ENCODE measurements at regions not wholly inside any gene's neighbourhood (a gene's known extent, or its start where the extent isn't known, plus 50 kb on each side); places are given as distances from the start of the nearest gene placed in this dataset.

- Histone ChIP-seq H3K27ac (ENCODE audit: low read length) (no peak overlapping the region), H3K4me3 (ENCODE audit: low read length) (no peak overlapping the region), H3K79me2 (ENCODE audit: low read length) (no peaks in the 10 kb centered on the region), H3K4me2 (ENCODE audit: low read depth, low read length) (no peak overlapping the region), H3K9me2 (replicated peaks; ENCODE audit: insufficient read depth, low read length) (no peaks in the 10 kb centered on the region), H3K4me1 (ENCODE audit: low read length) (no peaks in the 10 kb centered on the region), H3K9ac (ENCODE audit: low read length) (no peak overlapping the region), H4K20me1 (ENCODE audit: insufficient read depth, low read length) (no peaks in the 10 kb centered on the region), H2AFZ (ENCODE audit: low read length) (no peak overlapping the region), H3K36me3 (replicated peaks; ENCODE audit: insufficient read depth, low read length) (no peaks in the 10 kb centered on the region), H3K9me3 (replicated peaks; ENCODE audit: insufficient read depth, low read length) (no peaks in the 10 kb centered on the region), H3K27me3 (replicated peaks; ENCODE audit: insufficient read depth, low read length) (no peaks in the 10 kb centered on the region), H3F3A (ENCODE audit: insufficient read depth, low read length) (no peaks in the 10 kb centered on the region)
- no peak for DNase-seq
- TF ChIP-seq, protein P1, sequence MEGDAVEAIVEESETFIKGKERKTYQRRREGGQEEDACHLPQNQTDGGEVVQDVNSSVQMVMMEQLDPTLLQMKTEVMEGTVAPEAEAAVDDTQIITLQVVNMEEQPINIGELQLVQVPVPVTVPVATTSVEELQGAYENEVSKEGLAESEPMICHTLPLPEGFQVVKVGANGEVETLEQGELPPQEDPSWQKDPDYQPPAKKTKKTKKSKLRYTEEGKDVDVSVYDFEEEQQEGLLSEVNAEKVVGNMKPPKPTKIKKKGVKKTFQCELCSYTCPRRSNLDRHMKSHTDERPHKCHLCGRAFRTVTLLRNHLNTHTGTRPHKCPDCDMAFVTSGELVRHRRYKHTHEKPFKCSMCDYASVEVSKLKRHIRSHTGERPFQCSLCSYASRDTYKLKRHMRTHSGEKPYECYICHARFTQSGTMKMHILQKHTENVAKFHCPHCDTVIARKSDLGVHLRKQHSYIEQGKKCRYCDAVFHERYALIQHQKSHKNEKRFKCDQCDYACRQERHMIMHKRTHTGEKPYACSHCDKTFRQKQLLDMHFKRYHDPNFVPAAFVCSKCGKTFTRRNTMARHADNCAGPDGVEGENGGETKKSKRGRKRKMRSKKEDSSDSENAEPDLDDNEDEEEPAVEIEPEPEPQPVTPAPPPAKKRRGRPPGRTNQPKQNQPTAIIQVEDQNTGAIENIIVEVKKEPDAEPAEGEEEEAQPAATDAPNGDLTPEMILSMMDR (IDR thresholded peaks at IDR 0.05; ENCODE audit: low read length), result no peak
- TF ChIP-seq EZH2phosphoT487 (IDR thresholded peaks at IDR 0.05; ENCODE audit: low read length) (no peak), EZH2 (optimal IDR thresholded peaks at IDR 0.05; ENCODE audit: low read depth, low read length) (no peak)
Measured at GRCh38 chr15:96112018-96112417, 218.5 kb upstream of the NR2F2 start.

- H4K20me1 ChIP-seq (ENCODE audit: insufficient read depth, low read length), result no peaks in the 10 kb centered on the region
- H3K9ac ChIP-seq (ENCODE audit: low read length), result no peak overlapping the region
- no peak overlapping the region for H3K27ac ChIP-seq (ENCODE audit: low read length)
- H3K4me3 ChIP-seq (ENCODE audit: low read length), result no peak overlapping the region
- H3K27me3 ChIP-seq (replicated peaks; ENCODE audit: insufficient read depth, low read length), result no peaks in the 10 kb centered on the region
- no peak for DNase-seq
- H3K9me3 ChIP-seq (replicated peaks; ENCODE audit: insufficient read depth, low read length), result no peaks in the 10 kb centered on the region
- H3K4me2 ChIP-seq (ENCODE audit: low read depth, low read length), result no peak overlapping the region
- H3K9me2 ChIP-seq (replicated peaks; ENCODE audit: insufficient read depth, low read length), result no peaks in the 10 kb centered on the region
- no peaks in the 10 kb centered on the region for H3F3A ChIP-seq (ENCODE audit: insufficient read depth, low read length)
- no peaks in the 10 kb centered on the region for H3K79me2 ChIP-seq (ENCODE audit: low read length)
- no peaks in the 10 kb centered on the region for H3K4me1 ChIP-seq (ENCODE audit: low read length)
- TF ChIP-seq EZH2 (optimal IDR thresholded peaks at IDR 0.05; ENCODE audit: low read depth, low read length), result no peak
- no peak for TF ChIP-seq EZH2phosphoT487 (IDR thresholded peaks at IDR 0.05; ENCODE audit: low read length)
- TF ChIP-seq, protein P1 (IDR thresholded peaks at IDR 0.05; ENCODE audit: low read length), result no peak
- H3K36me3 ChIP-seq (replicated peaks; ENCODE audit: insufficient read depth, low read length), result no peaks in the 10 kb centered on the region
- H2AFZ ChIP-seq (ENCODE audit: low read length), result no peak overlapping the region
Measured at GRCh38 chr15:96115642-96116041, 214.9 kb upstream of the NR2F2 start.

DNA sequence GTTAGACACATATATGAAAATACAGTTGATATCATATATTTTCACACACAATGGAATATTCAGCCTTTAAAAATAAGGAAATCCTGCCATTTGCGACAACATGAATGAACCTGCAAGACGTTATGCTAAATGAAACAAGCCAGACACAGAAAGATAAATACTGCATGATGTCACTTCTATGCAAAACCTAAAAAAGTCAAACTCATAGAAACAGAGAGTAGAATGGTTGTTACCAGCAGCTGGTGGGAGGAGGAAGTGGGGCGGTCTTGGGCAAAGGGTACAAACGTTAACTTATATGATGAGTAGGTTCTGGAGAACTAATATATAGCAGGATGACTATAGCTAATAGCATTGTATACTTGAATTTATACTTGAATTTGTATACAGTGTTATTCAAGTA, 213.2 kb upstream of the NR2F2 start:
- Histone ChIP-seq H3K9me2 (replicated peaks; ENCODE audit: insufficient read depth, low read length) (no peaks in the 10 kb centered on the region), H3K4me2 (ENCODE audit: low read depth, low read length) (no peak overlapping the region), H3K9me3 (replicated peaks; ENCODE audit: insufficient read depth, low read length) (no peaks in the 10 kb centered on the region), H4K20me1 (ENCODE audit: insufficient read depth, low read length) (no peaks in the 10 kb centered on the region), H2AFZ (ENCODE audit: low read length) (no peak overlapping the region), H3K9ac (ENCODE audit: low read length) (no peak overlapping the region), H3K27me3 (replicated peaks; ENCODE audit: insufficient read depth, low read length) (no peaks in the 10 kb centered on the region), H3K36me3 (replicated peaks; ENCODE audit: insufficient read depth, low read length) (no peaks in the 10 kb centered on the region), H3F3A (ENCODE audit: insufficient read depth, low read length) (no peaks in the 10 kb centered on the region), H3K79me2 (ENCODE audit: low read length) (no peaks in the 10 kb centered on the region), H3K27ac (ENCODE audit: low read length) (no peak overlapping the region), H3K4me1 (ENCODE audit: low read length) (no peaks in the 10 kb centered on the region), H3K4me3 (ENCODE audit: low read length) (no peak overlapping the region)
- DNase-seq, result no peak
- TF ChIP-seq, protein P1 (IDR thresholded peaks at IDR 0.05; ENCODE audit: low read length), result no peak
- TF ChIP-seq EZH2 (optimal IDR thresholded peaks at IDR 0.05; ENCODE audit: low read depth, low read length) (no peak), EZH2phosphoT487 (IDR thresholded peaks at IDR 0.05; ENCODE audit: low read length) (no peak)

Data from MM.1S (cell line).